ENCODE measurements at regions not wholly inside any gene's neighbourhood (a gene's known extent, or its start where the extent isn't known, plus 50 kb on each side); places are given as distances from the start of the nearest gene placed in this dataset.

DNA sequence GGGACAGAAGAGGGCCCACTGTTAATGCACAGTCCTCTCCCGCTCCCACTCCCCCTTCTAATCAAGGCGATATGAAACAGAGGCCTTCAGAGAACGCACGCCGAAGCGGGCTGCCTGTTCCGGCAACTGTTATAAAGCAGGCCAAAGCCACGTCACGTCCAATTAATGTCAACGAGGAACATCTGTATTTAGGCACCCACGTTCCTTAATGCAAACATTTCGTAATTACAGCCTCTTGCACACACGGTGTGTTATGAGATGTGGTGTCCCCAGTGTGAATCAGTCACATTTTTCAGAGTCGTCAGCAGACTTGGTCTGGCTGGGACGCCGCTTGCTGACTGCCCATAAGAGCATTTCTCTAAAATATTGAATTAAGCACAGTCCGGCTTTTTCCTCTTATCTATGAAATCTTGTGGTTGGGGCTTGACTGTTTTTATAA lies 339.0 kb downstream of the NSG2 start:
- TF ChIP-seq BACH2 (CRISPR knock-in tag; IDR thresholded peaks at IDR 0.05; ENCODE audit: borderline replicate concordance), result no peak
- TF ChIP-seq, protein P1, sequence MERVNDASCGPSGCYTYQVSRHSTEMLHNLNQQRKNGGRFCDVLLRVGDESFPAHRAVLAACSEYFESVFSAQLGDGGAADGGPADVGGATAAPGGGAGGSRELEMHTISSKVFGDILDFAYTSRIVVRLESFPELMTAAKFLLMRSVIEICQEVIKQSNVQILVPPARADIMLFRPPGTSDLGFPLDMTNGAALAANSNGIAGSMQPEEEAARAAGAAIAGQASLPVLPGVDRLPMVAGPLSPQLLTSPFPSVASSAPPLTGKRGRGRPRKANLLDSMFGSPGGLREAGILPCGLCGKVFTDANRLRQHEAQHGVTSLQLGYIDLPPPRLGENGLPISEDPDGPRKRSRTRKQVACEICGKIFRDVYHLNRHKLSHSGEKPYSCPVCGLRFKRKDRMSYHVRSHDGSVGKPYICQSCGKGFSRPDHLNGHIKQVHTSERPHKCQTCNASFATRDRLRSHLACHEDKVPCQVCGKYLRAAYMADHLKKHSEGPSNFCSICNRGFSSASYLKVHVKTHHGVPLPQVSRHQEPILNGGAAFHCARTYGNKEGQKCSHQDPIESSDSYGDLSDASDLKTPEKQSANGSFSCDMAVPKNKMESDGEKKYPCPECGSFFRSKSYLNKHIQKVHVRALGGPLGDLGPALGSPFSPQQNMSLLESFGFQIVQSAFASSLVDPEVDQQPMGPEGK (CRISPR knock-in tag; IDR thresholded peaks at IDR 0.05; ENCODE audit: borderline replicate concordance), result peak; percentile 36; the same call in 1 of the 2 replicates
- TF ChIP-seq ARNTL (CRISPR knock-in tag; IDR thresholded peaks at IDR 0.05; ENCODE audit: borderline replicate concordance, low read depth), result no peak
- TF ChIP-seq GLIS3 (CRISPR knock-in tag; IDR thresholded peaks at IDR 0.05), result no peak
- TF ChIP-seq SNAI2 (CRISPR knock-in tag; IDR thresholded peaks at IDR 0.05), result no peak
- no peak for TF ChIP-seq TOX (CRISPR knock-in tag; IDR thresholded peaks at IDR 0.05; ENCODE audit: borderline replicate concordance)
- TF ChIP-seq, protein P2, sequence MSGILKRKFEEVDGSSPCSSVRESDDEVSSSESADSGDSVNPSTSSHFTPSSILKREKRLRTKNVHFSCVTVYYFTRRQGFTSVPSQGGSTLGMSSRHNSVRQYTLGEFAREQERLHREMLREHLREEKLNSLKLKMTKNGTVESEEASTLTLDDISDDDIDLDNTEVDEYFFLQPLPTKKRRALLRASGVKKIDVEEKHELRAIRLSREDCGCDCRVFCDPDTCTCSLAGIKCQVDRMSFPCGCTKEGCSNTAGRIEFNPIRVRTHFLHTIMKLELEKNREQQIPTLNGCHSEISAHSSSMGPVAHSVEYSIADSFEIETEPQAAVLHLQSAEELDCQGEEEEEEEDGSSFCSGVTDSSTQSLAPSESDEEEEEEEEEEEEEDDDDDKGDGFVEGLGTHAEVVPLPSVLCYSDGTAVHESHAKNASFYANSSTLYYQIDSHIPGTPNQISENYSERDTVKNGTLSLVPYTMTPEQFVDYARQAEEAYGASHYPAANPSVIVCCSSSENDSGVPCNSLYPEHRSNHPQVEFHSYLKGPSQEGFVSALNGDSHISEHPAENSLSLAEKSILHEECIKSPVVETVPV (CRISPR knock-in tag; IDR thresholded peaks at IDR 0.05), result peak; percentile 57; the same call in 1 of the 2 replicates
- TF ChIP-seq ZFP30 (CRISPR knock-in tag; IDR thresholded peaks at IDR 0.05), result no peak
- TF ChIP-seq ZFP3 (CRISPR knock-in tag; IDR thresholded peaks at IDR 0.05), result peak; percentile 58; the same call in 1 of the 2 replicates
- TF ChIP-seq ZNF70 (CRISPR knock-in tag; IDR thresholded peaks at IDR 0.05), result no peak
- TF ChIP-seq ZC3H10 (CRISPR knock-in tag; IDR thresholded peaks at IDR 0.05), result no peak
- 0 out of 2 replicates have a peak, but pooled peaks have one; percentile 33 for TF ChIP-seq ISL1 (CRISPR knock-in tag; IDR thresholded peaks at IDR 0.05)
- no peak for TF ChIP-seq RARB (CRISPR knock-in tag; IDR thresholded peaks at IDR 0.05)
- TF ChIP-seq TCF4 (CRISPR knock-in tag; IDR thresholded peaks at IDR 0.05; ENCODE audit: borderline replicate concordance), result peak; percentile 65; the same call in 1 of the 2 replicates
- TF ChIP-seq ESRRG (CRISPR knock-in tag; IDR thresholded peaks at IDR 0.05), result no peak
- TF ChIP-seq ZNF565 (CRISPR knock-in tag; conservative IDR thresholded peaks at IDR 0.05; ENCODE audit: low read depth), result no peak
- TF ChIP-seq, protein P3, sequence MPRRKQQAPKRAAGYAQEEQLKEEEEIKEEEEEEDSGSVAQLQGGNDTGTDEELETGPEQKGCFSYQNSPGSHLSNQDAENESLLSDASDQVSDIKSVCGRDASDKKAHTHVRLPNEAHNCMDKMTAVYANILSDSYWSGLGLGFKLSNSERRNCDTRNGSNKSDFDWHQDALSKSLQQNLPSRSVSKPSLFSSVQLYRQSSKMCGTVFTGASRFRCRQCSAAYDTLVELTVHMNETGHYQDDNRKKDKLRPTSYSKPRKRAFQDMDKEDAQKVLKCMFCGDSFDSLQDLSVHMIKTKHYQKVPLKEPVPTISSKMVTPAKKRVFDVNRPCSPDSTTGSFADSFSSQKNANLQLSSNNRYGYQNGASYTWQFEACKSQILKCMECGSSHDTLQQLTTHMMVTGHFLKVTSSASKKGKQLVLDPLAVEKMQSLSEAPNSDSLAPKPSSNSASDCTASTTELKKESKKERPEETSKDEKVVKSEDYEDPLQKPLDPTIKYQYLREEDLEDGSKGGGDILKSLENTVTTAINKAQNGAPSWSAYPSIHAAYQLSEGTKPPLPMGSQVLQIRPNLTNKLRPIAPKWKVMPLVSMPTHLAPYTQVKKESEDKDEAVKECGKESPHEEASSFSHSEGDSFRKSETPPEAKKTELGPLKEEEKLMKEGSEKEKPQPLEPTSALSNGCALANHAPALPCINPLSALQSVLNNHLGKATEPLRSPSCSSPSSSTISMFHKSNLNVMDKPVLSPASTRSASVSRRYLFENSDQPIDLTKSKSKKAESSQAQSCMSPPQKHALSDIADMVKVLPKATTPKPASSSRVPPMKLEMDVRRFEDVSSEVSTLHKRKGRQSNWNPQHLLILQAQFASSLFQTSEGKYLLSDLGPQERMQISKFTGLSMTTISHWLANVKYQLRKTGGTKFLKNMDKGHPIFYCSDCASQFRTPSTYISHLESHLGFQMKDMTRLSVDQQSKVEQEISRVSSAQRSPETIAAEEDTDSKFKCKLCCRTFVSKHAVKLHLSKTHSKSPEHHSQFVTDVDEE (CRISPR knock-in tag; IDR thresholded peaks at IDR 0.05), result peak; percentile 93; the same call in 1 of the 2 replicates
- ATAC-seq, result peak; percentile 82

DNA sequence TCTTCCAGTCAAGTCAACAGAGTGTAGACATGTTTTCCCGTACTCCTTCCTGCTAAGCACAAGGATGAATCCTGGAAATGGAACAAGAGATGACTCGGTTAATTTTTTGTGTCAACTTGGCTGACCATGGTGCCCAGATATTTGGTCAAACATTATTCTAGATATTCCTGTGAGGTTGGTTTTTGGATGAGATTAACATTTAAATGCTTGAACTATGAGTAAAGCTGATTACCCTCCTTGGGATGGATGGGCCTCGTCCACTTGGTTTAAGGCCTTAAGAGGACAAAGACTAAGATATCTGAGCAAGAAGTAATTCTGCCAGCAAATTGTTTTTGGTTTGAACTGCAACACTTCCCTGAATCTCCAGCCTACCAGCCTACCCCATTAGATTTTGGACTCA lies 338.1 kb upstream of the MSX2 start:
- TF ChIP-seq BACH2 (CRISPR knock-in tag; IDR thresholded peaks at IDR 0.05; ENCODE audit: borderline replicate concordance), result no peak
- TF ChIP-seq ZFP3 (CRISPR knock-in tag; IDR thresholded peaks at IDR 0.05), result no peak
- no peak for ATAC-seq

DNA sequence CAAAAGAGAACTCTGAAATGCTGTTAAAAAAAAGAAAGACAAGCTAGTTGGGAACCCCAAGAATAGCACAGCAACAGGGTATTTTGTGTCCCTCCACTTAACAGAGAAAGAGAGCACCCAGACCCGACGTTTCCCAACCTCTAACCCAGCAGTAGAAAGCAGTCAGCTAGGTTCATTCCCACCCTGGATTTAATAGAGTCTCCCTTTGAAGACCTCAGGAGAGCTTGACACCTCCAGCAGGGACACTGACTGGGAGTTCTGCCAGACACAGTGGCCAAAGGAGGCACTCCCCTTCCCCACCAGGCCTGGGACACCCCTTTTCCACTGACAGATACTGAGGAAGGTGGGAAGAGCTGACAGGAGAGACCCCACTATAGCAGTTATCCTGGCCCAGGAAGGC lies 337.5 kb upstream of the MSX2 start:
- ATAC-seq, result no peak

More for the DNA sequence above, 337.5 kb upstream of the MSX2 start:
- no peak for TF ChIP-seq ZNF565 (CRISPR knock-in tag; conservative IDR thresholded peaks at IDR 0.05; ENCODE audit: low read depth)
- no peak for TF ChIP-seq PPARA (CRISPR knock-in tag; IDR thresholded peaks at IDR 0.05; ENCODE audit: borderline replicate concordance)
- no peak for TF ChIP-seq CSDC2 (CRISPR knock-in tag; IDR thresholded peaks at IDR 0.05)
- TF ChIP-seq TOX (CRISPR knock-in tag; IDR thresholded peaks at IDR 0.05; ENCODE audit: borderline replicate concordance), result no peak
- no peak for TF ChIP-seq ZC3H10 (CRISPR knock-in tag; IDR thresholded peaks at IDR 0.05)
- TF ChIP-seq, protein P2 (CRISPR knock-in tag; IDR thresholded peaks at IDR 0.05), result no peak
- TF ChIP-seq BACH2 (CRISPR knock-in tag; IDR thresholded peaks at IDR 0.05; ENCODE audit: borderline replicate concordance), result no peak
- TF ChIP-seq SNAI2 (CRISPR knock-in tag; IDR thresholded peaks at IDR 0.05), result no peak
- TF ChIP-seq ZNF8 (CRISPR knock-in tag; IDR thresholded peaks at IDR 0.05), result no peak
- TF ChIP-seq, protein P1 (CRISPR knock-in tag; IDR thresholded peaks at IDR 0.05; ENCODE audit: borderline replicate concordance), result no peak
- TF ChIP-seq TCF4 (CRISPR knock-in tag; IDR thresholded peaks at IDR 0.05; ENCODE audit: borderline replicate concordance), result no peak

All from SK-N-SH treated with all-trans-retinoic acid at 6 μM for 48 hours (cell line).